ENCODE measurements at regions not wholly inside any gene's neighbourhood (a gene's known extent, or its start where the extent isn't known, plus 50 kb on each side); places are given as distances from the start of the nearest gene placed in this dataset.
"Not testable (repeated sequence)": the region's sequence is repeated elsewhere in the genome, so short reads cannot be mapped to it uniquely, and the experiment has no call there.

DNA sequence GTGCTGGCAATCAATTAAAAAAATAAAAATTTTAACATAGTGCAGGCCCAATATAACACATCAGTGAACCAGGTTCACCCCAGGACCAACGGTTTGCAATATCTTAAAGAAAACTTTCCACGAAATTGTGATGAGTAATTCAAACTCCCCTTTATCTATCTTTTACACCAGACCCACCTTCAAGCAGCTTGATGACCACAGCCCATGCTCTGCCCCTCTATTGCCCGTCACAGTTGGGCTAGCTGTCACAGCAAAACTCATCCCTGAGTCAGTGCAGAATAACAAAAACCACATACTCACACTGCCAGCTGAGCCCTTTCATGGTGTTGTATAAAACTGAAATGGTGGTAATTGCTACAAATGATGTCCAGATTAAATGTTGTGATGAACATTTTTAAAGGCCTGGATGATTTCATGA, 112.5 kb upstream of the CREB1 start:
- DNase-seq: no peak

DNA sequence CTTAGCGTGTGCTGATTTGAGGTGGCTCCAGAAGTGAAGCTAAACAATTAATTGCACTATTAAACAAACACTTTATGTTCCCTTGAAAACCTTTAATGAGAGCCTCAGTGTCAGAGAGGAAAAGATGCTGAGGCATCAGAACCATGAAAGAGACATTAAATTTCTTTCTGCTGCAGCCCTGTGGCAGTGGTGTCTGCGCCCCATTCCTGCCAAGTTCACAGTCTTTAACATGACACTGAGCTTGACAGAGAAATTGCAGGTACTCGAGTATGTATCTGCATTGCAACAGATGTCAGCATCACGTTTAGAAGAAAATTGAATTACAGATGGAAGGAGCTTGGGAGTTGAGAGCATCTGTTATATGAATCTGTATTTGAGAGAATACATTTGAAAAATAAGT, 111.3 kb upstream of the CREB1 start:
- no peak for DNase-seq

- no peak for DNase-seq
Measured at GRCh38 chr2:207419331-207419730, 110.4 kb upstream of the CREB1 start.

- DNase-seq: no peak
Measured at GRCh38 chr2:207421671-207422070, 108.1 kb upstream of the CREB1 start.

- no peak for DNase-seq
Measured at GRCh38 chr2:207422380-207422779, 107.4 kb upstream of the CREB1 start.

DNA sequence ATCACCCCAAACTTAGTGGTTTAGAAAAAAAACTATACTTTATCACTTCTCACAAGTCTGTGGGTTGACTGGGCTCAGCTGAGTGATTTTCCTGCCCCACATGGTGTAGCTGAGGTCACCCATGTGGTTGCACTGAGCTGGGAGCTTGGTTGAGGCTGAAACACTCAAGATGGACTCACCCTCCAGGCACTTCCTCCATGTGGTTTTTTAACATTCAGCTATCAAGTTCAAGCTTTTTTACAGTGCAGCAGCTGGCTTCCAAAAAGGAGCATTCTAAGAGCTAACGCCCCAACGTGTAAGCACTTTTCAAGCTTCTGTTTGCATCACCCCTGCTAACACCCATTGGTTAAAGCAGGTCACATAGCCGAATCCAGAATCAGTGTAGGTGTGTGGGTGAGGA, 105.9 kb upstream of the CREB1 start:
- no peak for DNase-seq

DNA sequence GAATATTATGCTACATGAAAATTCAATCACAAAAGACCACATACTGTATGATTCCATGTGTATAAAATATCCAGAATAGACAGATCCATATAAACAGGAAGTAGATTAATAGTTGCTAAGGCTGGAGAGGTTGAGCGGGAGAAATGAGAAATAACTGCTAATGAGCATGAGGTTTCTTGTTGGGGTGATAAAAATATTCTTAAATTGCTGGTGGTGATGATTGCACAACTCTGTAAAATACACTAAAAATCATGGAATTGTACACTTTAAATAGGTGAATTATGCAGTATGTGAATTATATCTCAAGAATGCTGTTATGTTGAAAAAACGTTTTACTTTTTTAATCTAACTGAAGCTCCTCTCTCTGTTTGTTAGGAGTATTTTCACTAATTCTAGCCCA, 101.8 kb upstream of the CREB1 start:
- no peak for DNase-seq

DNA sequence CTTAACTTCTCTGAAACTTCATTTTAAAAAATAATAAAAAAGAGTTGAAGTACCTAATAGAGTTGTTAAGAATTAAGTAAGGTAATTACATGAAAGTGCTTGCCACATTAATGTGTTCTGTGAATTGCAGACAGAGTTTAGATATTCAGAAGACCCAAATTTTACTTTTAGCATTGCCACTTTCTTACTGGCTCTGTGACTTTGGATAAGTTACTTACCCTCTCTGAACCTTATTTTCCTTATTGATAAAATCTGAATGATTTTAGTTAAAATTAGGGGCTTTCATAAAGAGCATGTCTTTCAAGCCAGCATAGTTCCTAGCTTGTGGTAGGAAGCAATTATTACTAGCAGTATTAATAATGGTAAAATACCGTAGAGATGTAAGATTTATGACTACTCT, 101.2 kb upstream of the CREB1 start:
- no peak for DNase-seq

GRCh38 chr2:207432453-207432852, 97.3 kb upstream of the CREB1 start:
- DNase-seq: no peak

GRCh38 chr2:207434306-207434705, 95.5 kb upstream of the CREB1 start:
- DNase-seq: no peak

DNA sequence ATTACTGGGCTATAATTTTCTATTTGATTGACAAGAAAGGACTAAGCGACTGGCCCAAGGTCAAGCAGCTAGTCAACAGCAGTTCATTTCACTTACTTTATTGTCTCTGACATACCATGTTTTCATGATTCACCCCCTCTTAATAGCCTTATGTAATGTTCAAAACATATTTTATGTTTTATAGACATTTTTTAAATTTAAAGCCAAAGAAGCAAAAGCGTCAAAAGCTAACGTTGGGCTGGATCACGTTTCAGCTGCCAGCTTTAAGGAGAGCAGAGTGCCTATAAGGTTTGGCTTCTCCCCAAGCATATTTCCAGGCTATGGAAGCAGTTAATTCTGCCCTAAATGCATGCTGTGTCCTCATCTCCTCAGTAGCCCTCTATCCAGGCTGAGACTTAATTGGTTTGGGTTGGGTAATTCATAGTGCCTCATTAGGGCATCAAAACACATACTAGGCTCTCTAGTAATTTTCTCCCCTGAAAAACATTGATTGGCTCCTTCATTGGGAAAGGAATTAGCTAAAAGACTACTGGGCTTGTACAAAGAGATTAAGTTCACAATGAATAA, 94.8 kb upstream of the CREB1 start:
- no peak for DNase-seq

DNA sequence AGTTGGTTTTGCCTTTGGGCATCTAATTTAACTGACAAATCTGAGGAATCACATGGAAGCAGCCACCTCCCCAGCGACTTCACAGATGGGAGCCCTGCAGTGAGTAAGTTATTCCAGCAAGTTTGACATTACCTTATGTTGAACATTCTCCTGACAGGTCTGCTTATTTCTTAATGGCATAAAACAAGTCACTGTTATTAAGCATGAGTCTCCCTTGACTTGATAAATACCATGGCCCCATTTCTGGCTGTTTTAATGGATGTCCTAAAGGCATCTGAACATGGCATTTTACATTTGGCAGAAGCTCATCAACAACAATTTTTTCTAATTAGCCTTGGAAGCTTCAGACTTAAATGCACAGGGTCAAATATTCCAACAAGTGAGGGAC, 92.6 kb upstream of the CREB1 start:
- no peak for DNase-seq

GRCh38 chr2:207437524-207438143, 92.1 kb upstream of the CREB1 start:
- DNase-seq: no peak

GRCh38 chr2:207438414-207439126, 91.2 kb upstream of the CREB1 start:
- DNase-seq: no peak

DNA sequence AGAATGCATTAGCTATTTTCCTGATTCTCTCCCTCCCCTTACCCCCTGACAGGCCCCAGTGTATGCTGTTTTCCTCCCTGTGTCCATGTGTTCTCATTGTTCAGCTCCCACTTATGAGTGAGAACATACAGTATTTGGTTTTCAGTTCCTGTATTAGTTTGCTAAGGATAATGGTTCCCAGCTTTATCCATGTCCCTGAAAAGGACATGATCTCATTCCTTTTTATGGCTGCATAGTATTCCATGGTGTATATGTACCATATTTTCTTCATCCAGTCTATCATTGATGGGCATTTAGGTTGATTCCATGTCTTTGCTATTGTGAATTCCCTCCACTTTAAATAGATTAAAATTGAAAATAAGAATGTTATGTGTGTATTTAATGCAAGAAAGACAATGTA, 89.9 kb upstream of the CREB1 start:
- not testable (repeated sequence) for DNase-seq

DNA sequence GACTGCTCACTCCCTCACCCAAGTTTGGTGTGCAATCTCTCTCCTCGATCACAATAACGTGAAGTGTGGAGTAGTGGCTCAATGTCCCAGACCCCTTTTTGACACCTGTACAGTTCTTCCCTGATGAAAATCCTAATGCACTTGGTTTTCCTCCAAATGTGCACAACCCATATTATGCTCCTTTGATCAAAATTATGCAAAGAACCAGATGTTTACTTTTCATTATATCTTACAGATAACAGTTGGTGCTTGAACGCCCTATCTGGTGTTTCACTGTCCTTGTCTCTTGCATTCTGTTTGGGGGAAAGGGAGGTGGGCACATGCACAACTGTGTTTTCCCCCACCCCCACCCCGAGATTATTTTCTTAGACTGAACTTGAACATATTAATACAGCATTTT, 85.0 kb upstream of the CREB1 start:
- no peak for DNase-seq

DNA sequence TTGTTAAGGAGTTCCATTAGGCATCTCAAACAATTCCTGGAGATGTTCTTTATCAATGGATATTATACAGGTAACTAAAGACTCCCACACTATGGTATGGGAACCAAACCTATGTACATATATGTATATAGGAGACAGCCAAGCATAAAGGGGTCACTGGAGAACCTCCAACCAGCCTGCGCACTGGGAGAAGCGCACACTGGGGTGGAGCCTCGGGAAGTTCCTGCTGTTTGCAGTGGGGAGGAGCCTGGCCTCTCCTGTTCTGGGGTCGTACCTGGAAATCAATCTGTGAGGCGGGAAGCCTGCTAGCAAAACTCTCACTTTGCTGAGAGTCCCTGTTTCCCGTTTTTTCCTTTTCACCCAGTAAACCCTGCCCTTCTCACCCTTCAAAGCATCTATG, 83.1 kb upstream of the CREB1 start:
- no peak for DNase-seq

- no peak for DNase-seq
Measured at GRCh38 chr2:207448006-207448405, 81.8 kb upstream of the CREB1 start.

GRCh38 chr2:207449642-207450165, 80.1 kb upstream of the CREB1 start:
- no peak for DNase-seq

DNA sequence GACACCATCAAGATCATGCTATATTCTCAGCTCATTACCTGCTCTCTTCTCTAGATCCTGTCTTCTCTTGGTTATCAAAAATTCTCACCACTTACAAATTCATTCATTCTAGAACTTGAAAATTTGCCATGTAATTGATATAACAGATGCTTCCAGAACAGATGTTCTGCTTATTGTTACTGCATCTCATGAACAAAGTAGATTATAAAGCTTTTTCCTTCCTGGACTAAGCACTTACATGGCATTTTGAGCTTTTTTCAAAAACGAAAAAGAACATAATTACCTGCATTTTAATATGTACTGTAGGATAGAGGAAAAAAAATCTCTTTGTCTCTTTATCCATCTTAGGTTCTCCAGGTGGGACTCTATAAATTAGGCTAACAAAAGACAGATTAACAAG, 79.6 kb upstream of the CREB1 start:
- no peak for DNase-seq

- DNase-seq: no peak
Measured at GRCh38 chr2:207458582-207458981, 71.2 kb upstream of the CREB1 start.

DNA sequence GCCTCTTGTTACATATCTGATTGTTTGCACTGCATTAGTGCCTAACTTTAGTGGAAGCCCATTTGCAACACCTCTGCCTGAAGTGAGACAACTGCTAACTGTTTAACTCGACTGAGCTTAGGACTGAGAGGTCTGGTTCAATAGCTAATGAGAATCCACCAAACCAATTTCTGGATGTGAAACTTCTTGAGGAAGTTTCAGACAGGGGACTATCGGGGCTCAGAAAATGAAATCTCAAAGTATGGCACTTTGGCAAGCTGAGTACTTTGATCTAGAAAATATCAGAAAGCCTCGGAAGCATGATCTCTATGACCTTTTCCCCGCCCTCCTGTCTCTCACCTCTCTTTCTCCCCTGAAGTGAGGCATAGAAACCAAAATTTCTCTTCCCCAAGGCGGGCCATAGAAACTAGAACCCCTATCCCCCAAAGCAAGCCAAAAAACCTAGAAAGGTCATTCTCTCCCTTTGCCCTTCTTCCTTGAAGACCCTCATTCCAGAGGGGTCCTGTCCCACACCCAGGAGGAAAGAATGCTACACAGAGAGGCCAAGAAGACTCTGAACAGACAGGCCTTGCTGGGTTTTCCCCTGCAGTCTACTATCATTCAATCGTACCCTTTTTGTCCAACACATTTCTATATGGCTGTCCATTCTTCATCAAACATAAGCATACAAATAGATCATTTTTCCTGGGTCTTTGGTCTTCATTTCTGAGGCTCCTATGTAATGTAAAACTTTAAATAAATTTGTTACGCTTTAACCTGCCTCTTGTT, 69.6 kb upstream of the CREB1 start:
- DNase-seq: no peak

DNA sequence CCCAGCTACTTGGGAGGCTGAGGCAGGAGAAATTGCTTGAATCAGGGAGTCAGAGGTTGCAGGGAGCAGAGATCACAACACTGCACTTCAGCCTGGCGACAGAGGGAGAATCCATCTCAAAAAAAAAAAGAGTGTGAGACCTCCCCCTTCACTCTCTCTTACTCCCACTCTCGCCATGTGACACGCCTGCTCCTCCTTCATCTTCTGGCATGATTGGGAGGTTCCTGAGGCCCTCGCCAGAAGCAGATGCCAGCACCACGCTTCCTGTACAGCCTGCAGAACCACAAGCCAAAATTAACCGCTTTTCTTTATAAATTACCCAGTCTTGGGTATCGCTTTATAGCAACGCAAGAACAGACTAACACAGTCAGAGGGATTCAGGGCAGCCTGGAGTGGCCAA, 66.3 kb upstream of the CREB1 start:
- DNase-seq: no peak

DNA sequence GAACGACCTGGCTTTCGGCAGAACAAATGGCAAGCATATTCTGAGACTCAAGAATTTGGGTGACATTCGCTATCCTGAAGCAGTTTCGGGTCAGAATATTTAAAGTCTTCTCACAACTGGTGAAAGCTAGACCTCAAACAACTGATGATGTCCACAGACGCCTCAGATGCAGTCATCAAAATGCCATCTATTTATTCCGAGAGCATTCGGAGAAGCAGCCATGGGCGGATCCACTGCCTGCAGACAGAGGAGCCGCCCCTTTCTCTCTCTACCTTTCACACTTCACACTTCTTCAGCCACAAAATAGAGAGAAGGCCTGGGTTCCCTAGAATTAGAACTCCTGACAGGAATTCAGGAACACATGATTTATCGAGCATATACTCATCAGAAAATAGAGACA, 65.8 kb upstream of the CREB1 start:
- DNase-seq: no peak

Data from NCI-H1930 (cell line).